ENCODE measurements at regions not wholly inside any gene's neighbourhood (a gene's known extent, or its start where the extent isn't known, plus 50 kb on each side); places are given as distances from the start of the nearest gene placed in this dataset.

DNA sequence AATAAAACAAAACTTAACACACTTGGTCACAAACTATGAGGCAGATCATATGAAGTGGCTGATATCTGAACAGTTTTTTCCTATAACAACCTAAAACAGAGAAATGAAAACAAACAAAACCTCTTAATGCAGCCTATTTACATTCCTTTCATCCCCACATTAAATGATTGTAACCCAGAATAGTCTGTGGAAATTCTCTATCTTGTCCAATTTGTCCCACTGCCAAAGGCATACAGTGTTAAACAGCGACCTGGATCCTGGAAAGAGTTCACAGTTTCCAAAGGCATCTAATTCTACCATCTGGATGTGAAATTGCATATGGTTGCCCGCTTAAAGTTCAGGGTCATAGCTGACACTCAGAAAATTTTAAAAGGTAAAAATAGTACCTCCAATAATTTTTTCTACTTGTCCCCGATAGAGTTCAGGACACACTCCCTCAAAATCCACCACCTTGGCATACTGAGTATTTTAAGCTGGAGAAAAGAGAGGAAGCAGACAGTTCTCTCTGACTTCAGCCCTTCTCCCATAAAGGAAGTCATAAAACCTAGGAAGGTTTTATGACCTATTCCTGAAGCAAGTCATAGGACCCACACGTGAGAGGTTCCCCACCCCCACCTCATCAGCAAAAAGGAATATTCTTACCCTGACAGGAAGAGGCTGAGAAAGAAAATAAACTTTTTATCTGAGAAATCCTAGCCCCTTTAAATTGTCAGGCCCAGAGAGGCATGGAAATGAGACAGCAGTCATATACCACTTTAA lies 270.2 kb downstream of the PAPSS1 start:
- TF ChIP-seq POLR2AphosphoS5 (IDR thresholded peaks at IDR 0.05; ENCODE audit: borderline replicate concordance, low read depth, low read length), result no peak
- no peak for TF ChIP-seq EZH2 (IDR thresholded peaks at IDR 0.05)

Data from SK-N-MC (cell line).